T1000 (cell line): ENCODE measurements at regions not wholly inside any gene's neighbourhood (a gene's known extent, or its start where the extent isn't known, plus 50 kb on each side); places are given as distances from the start of the nearest gene placed in this dataset.

Experiments
- DNase-seq: peaks from one replicate; lab custom pipeline; 2025; ENCODE audit warnings: mixed read lengths; lab: John Stamatoyannopoulos, UW

DNA sequence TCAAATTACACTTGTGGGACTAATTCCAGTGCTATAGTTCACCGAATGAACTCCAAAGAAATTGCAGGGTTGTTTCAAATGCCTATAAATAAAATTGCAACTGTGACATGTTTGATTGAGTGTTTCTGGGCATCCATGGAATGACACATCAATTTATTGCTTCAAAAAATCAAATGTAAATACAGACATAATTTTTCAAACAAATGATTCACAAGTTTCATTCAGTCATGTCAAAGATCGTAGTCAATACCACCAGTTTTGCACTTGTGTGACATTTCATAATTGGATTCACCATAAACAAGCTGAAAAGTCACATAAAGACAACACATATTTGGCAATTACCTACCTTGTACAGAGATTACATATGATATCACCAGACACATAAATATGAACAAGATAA, 350.8 kb downstream of the CDH2 start:
- no peak for DNase-seq

DNA sequence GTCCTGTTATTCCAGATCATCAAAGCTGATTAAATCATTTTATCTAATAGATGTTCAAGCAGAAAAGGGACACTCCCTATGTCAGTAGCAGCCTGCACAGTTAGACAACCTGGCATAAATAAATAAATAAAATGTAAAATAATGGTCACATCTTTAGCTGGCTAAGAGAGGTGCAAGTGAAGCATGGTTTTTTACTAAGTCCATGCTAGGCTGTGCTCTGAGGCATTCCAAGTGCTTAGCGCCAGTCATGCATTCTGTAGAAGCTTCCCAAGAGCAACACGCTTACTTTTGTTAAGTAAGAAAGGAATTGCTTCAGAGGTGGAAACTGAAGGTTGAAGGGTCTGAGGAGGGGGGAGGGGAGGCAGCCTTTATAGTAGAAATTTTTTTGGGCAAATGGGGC, 351.2 kb downstream of the CDH2 start:
- no peak for DNase-seq

DNA sequence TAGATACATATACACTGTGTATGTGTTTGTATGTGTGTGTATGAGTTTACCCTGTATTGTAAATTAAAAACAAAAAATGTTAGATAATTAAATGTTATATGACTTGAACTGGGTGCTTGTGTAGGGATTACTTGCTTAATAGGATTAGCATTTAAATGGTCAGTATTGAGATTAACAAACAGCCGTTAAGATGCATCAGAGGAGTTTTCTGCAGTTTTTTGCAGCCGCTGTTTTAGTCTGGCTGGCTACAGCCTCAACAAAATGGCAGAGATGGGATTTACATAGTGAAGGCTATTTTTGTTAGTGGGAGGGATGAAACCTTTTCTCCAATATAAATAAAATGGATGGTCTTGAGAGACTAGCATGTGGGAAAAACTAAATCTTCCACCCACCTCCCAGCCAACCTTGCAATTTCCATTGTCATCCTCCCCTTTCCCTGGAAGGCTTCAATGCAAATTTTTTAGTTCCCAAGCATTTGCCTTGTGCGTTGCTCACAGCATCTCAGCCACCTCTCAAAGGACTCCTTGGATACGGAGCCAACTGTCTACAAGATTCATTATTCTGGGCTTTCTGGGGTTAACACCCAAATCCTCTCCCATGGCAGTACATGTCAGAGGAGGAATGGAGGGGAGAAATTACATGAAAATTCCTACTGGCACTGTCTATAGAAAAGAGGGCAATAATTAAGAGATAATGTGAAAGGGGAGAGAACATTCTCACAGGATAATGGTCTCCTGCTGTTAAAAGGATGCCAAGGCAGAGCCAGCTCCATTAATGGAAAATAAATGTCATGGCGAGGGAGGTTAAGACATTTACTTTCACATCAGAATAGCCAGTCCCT, 351.9 kb downstream of the CDH2 start:
- DNase-seq = no peak

DNA sequence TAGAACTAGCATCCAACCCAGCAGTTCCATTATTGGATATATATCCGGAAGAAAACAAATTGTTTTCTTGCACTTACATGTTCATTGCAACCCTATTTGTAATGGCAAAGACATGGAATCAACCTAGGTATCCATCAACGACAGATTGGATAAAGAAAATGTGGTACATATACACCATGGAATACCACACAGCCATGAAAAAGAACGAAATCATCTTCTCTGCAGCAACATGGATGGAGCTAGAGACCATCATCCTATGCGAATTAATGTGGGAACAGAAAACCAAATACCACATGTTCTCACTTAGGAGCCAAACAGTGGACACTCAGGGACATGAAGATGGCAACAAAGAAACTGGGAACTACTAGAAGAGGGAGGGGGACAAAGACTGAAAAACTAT, 352.7 kb downstream of the CDH2 start:
- DNase-seq = no peak

DNA sequence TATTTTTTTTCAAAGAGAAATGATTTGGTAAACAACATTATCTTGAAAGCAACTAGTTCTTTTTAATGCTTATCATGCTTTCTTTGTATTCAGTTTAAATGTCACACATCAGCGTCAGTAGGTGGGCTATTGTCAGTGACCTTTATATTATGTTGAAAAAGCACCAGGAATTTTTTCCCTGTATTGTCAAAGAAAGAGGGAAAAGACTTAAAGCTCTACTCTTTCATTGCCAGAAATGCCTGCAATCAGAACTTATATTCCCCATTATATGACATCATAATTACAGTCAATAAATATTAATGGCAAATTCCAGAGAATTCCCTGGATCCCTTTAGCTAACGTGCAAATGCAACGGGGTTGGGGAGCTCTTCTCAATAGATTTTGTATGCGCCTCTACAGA, 353.9 kb downstream of the CDH2 start:
- DNase-seq = no peak

DNA sequence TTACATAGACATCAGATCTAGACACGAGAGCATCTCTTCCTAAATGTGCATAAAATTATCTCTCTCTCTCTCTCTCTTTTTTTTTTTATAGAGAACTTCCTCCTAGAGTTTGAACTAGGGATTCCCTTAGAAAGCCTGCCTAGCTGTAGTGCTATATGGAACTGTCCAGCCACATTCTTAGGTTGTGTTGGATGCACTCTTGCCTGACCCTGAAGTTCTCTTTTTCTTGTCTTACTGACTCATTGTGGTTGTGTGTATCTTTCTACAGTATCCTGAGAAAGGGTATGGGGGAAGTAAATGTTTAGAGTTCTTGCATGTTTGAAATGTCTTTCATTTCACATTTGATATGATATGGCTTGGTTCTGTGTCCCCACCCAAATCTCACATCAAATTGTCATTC, 368.2 kb downstream of the CDH2 start:
- no peak for DNase-seq

DNA sequence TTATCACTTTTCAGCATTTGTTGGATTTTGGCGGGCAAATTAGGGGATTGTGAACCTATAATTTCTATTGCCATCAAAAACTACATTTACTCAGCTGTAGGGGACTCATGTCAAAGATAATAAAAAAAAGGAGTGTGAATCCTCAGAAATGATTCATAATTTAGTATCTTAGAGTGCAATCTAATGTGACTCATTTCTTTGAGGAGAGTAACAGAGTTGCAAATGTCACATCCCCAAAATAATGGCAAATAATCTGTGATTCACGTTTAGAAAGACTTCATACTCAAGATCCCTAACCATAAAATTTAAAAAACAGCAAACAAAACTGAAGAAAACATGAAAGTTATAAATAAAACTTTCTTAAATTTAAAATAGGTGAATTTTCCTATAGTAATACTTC, 373.0 kb downstream of the CDH2 start:
- no peak for DNase-seq

DNA sequence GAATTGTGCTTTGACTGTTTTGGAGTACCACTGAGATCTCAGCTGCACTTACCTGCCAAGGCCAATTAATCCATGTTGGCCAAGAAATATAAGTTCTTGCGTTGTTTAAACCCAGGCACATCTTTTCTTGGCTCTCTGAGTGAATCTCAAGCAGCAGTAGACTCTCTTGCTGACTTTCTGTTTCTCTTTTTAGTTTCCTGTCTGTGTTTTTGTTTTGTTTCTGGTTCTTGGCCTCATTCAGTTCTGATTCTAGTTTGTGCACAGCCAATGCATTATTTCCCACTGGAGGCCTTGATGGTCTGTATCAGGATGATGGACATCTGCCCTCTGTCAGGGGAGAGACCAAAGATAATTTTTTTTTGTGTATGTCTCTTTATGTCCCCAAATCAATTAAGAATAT, 379.4 kb downstream of the CDH2 start:
- DNase-seq = no peak

DNA sequence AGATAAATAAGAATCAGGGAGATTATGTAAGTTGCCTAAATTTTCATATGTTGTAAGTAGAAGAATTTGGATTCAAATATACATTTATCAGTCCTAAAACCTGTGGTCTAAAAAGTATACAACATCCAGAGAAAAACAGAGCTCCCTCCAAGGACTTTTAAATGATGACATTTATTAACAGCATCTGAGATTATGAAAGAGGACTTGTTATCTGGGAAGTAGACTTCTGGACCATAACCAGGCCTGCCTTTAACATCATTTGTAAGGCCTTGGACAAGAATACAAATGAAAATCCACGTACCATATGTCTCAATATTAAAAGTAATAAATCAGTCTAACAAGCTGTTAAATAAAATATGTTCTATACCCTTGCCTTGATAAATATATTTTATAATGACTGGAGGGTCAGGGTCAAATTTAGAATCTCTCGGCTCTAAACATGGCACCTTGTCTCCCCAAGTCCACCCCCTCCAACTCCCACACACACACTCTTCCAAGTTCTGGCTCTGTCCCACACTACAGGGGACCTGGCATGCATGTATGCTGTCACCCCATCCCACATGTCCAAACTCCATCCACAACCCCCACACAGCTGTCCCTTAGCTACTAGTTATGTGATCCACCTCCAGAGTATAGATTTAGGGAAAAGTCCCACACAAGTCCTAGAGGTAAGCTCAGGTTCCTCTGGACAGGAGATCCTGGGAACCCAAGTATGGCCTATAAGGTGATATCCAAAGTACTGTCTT, 382.6 kb downstream of the CDH2 start:
- DNase-seq = no peak

DNA sequence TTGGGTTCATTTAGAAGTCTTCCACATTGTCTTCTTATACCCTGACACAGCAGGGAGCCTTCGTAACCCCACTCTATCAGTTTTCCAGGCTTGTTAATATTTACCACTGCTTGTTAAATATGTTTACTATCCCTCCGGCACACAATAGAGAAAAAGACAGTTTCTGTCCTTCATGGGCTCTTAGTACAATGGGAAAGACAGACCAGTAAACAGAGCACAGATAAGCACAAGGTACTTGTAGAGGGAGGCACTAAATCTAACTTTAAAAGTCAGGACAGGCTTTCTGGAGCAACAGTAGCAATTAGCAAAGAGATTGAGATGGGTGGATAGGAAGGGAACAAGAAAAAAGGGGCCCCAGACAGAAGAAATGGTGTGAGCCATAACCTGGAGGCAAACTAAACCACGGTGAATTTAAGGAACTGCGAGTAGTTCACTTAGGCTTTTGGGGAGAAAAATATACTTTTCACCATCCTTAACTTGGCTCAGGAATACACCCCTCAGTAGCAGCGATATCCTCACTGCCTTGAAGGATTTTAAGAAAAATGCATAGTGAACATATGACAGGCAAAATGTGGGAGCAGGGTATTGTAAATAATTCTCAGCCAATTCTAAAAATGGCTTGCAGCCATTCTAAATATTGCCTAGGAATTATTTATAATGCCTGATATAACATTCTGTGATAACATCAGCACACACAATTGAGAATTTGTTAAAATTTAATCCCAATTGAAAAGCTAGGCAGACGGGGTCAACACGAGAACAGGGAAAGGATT, 383.7 kb downstream of the CDH2 start:
- no peak for DNase-seq

DNA sequence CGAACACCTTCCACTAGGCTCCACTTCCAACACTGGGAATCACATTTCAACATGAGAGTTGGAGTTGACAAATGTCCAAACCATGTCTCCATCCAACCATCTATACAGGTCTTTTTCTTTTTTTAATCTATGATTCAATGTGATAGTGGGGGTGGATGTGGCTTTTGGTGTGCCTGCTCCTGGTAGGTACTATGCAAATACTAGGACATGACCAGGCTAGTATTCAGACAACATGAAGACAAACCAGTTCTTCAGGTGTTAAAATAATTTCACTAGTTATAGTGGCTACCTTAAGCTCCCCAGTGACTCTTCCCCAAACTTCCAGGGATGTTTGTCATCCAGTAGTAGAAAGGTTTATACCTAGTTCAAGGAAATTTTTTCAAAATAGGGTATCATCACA, 387.5 kb downstream of the CDH2 start:
- DNase-seq = no peak

DNA sequence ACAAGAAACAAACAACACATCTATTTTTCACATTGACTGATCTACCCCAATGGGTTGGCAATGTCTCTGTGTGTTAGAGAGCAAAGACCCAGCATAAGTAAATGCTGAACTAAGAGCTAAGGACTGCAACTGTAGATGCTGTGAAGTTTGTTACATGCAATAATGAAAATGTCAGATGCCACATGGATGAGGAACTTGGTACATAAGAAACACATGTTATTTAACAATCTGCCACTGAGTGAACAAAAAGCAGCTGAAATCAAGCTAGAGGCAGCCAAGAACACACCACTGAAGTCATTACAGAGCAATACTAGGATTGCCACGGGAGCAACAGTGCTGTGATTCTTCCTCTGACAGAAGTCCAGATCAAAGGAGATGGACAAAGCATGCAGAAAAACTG, 389.4 kb downstream of the CDH2 start:
- DNase-seq = no peak

DNA sequence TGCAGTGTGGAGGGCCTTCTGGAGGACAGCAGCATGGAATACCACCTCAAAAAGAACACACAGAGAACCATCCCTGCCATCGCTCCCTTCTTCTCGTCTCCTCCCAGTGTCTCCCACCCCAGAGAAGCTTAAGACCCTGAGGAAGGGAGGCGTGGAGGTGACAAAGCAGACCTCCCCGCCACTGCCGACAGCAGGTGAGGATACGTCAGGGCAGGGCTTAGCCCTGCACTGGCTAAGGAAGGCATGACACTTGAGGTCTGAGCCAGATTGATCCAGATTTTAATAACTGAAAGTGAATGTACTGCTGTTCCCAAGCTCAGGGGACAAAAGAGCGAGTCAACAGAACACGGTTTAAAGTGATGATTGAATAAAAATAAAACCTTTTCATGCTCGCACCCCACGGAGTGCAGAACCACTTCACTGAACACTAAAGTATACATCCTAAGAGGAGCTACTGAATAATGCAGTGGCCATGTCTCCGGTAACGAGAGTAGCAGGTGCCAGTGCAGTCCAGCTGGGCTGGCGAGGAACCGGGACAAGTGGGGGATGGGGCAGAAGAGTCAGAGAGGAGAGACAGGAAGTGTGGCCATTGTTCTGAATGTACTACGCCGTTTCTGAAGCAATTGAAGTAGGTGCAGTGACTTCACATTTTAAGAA, 391.0 kb downstream of the CDH2 start:
- DNase-seq = no peak

DNA sequence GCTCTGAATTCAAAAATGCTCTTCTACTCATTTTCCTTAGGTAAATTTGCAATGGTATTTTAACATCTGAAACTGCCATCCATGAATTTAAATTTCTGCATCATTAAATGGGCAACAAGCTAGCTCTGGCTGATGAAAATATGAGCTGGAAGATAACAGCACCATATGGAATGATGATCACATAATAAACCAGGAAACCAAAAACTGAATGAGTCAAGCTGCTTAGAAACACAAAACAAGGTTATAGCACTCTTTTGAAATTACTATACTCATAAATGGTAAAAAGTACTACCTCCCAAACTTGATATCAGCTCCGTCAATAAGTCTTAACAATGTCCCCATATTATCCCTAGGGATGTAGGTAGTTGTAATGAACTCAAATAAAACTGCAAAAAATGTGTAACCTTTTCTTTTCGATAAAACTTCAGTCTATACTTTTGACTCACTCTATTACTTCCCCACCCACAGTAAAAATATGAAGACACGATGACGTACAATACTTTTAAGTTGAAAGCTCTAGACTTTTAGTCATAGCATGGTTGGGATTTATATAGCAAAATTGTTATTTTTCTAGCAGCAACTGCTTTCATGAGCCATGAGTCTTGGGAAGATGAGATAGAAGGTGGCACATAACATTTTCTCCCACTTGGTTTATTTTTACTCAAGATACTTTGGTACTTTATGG, 396.7 kb downstream of the CDH2 start:
- DNase-seq = no peak

DNA sequence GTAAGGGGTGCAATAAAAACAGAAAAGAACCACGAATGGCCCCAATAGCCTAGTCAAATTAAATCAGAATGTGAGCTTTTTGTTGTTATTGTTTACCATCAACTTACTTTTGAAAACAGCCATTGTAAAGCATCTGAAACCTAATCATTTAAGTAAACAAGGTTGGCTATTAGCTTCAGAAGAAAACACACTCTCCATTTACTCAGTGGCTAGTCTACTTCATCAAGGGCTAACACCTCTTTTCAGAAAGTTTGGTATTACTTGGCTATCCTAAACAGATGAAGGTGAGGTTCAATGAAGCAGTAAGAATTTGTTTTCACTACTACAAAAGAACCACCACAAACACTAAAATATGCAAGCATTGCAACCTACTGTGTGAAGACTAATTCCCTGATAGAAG, 398.0 kb downstream of the CDH2 start:
- no peak for DNase-seq

DNA sequence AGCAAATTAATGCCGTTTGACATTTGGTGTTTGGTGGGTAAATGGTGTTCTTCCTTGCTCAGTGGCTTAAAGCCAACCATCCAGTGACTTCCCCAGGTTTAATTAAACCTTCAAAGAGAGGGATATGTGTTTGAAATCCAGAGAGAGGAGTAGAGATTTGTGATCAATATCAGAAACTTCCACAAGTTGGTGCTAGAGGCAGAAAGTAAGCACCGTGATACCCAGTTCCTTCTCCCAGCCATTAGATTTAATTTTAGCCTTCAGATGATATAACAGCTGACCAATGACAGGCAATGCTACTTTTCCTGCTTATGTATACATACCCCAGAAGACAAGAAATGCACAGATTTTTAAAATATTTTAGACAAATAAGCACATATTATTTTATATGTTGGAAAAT, 398.5 kb downstream of the CDH2 start:
- DNase-seq = no peak

DNA sequence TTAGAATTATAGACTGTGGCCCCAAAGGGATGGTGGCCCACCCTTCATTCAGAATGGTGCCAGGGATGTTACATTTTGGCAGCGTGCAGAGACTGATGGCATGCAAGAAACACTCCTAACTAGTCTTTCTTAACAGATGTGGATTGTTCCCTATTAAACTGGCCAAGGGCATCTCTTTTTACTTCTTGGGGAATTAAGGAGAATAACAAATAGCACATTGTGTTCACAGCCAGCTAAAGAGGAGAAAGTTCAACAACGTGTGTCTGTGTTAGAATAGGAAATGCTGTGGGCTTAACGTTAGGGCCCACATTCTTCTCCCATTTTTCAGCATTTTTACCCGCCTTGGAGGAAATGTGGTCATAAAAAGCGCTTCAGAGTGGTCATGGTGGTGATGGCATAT, 404.8 kb downstream of the CDH2 start:
- DNase-seq = no peak

DNA sequence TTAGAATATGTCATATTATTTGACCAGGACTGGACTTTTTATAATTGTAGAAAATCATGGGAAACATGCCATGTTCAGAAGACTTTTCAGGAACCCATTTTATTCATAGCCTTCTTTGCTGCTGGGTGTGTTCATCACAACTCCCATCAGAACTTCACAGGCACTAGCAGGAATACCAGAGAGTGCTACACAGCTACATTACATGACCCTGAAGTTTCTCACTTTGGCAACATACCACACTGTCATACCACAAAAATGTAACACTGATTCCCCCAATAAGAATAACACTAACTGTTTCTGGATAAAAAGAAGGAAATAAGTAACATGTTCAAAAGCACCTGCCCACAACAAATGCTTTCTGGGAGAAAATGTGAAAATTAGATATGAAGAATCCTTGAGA, 405.4 kb downstream of the CDH2 start:
- no peak for DNase-seq

DNA sequence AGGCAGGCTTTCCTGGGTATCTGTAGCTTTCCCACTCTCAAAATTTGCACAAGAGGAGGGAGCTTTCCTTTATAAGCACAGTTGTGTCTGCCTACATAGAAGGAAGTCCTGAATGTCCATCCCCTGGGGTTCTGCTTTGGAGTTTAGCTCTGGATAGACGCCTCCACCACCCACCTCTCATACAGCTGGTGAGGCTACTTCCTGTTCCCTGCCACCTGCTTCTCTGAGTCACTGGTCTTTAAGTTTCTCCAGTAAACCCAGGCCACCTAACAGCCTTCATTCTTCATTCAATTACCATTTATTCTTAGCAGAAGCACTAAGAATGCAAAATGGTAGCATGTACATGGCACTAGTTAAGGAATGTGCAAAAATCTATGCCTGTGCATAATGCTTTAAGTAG, 407.8 kb downstream of the CDH2 start:
- DNase-seq = no peak

DNA sequence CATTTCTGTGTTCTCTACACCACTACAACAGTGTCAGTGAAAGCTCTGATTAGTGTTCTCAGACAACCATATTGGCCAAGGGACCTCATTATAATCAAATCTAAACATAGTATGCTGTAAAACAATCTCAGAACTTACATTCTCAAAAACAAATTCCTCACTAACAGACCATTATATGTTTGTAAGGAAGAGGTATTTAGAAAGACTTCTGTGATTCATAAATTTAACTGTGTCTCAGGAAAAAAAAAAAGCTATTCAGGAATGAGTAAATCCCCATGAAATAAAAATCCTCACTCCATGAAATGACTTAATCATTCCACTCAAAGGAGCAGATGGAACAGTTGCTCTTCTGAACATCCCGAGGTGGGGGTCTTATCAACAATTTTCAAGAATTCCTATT, 413.0 kb downstream of the CDH2 start:
- no peak for DNase-seq

DNA sequence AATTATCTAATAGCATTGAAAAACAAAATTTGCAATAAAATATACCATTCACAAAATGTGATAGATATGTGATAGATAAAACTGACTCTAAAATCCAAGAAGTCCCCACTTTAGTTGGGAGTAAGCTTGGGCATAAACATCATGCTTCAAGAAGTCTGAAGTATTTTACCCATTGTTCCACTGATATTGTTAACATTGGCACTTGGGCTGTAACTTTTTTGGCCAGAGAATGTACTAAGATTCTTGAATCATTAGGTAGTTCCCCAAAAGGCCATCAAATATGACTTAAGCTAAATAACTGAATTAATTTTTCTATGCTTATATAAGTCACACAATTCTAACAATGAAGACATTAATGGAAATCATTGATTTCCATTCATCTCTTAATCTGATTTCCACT, 413.6 kb downstream of the CDH2 start:
- DNase-seq = no peak

DNA sequence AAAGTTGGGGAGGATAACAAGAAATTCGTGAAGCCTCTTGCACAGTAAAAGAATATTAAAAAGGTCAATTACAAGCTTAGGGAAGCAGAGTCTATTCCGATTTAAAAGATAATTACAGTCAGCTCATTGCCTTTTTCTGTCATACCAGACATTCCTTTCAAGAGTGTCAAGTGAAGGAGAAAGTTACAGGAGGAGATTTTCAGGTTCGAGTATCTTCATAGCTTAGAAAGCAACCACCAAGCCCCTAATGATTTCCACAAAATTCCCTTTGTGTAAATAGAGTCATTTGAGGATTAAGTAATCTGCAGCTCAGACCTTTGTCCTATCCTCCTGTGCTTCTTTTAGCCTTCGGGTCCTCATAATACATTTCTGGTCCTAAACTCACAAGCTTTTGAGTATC, 414.9 kb downstream of the CDH2 start:
- DNase-seq = no peak
